OCI-LY7 (cell line): ENCODE measurements at regions not wholly inside any gene's neighbourhood (a gene's known extent, or its start where the extent isn't known, plus 50 kb on each side); places are given as distances from the start of the nearest gene placed in this dataset.
"Not testable (repeated sequence)": the region's sequence is repeated elsewhere in the genome, so short reads cannot be mapped to it uniquely, and the experiment has no call there.

Source experiments
- BruUV-seq: library from RNA; stranded (reverse); fragments of 400-500 nt; replicated peaks from 2 replicates; lab custom pipeline; 2021; lab: Mats Ljungman, UMichigan
- CTCF ChIA-PET: fragments of 300-600 bp; sonication (Branson Sonifier 250); formaldehyde crosslinking; loops from one replicate; lab custom pipeline; 2022; ENCODE audit warnings: antibody characterized with exemption; ENCODE audit not compliant: unreplicated experiment; lab: Charles Lee
- POLR2A ChIA-PET: fragments of 300-600 bp; sonication (Branson Sonifier 250); formaldehyde crosslinking; loops from one replicate; lab custom pipeline; 2022; ENCODE audit warnings: antibody characterized with exemption; lab: Charles Lee
- DNase-seq: peaks from one replicate; pipeline ENCODE4 v3.0.0-alpha.2; 2015; ENCODE audit warnings: low spot score
- H2AFZ ChIP-seq: fragments of 200-600 bp; sonication (generic), shearing (Covaris generic); 2 replicates; pipeline ENCODE4 v1.6.1; 2014; ENCODE audit warnings: mild to moderate bottlenecking, antibody characterized with exemption, low read length, moderate library complexity
- H3K27ac ChIP-seq: fragments of 200-600 bp; sonication (generic); 2 replicates; pipeline ENCODE4 v1.5.1; 2014; ENCODE audit warnings: mixed run types, low read depth, mild to moderate bottlenecking, moderate library complexity, low read length, inconsistent platforms; ENCODE audit not compliant: poor library complexity, severe bottlenecking
- H3K36me3 ChIP-seq: fragments of 200-600 bp; sonication (generic); 2 replicates; pipeline ENCODE4 v1.6.1; 2014; ENCODE audit warnings: mild to moderate bottlenecking, antibody characterized with exemption, low read length, moderate library complexity, mixed read lengths; ENCODE audit not compliant: insufficient read depth
- H3K4me1 ChIP-seq: fragments of 200-600 bp; sonication (generic); 2 replicates; pipeline ENCODE4 v1.5.1; 2014; ENCODE audit warnings: mild to moderate bottlenecking, low read length; ENCODE audit not compliant: insufficient read depth, poor library complexity, severe bottlenecking
- H3K4me2 ChIP-seq: fragments of 200-600 bp; sonication (generic); 2 replicates; pipeline ENCODE4 v1.6.1; 2014; ENCODE audit warnings: mild to moderate bottlenecking, low read length
- H3K4me3 ChIP-seq: fragments of 200-600 bp; sonication (generic); 2 replicates; pipeline ENCODE4 v1.5.1; 2014; ENCODE audit warnings: mild to moderate bottlenecking, low read depth, low read length; ENCODE audit not compliant: poor library complexity, severe bottlenecking
- H3K79me2 ChIP-seq: fragments of 200-600 bp; sonication (generic); 2 replicates; pipeline ENCODE4 v1.6.1; 2016; ENCODE audit warnings: low read depth, mild to moderate bottlenecking, low read length, moderate library complexity, mixed read lengths; ENCODE audit not compliant: insufficient read depth
- H3K9me2 ChIP-seq: fragments of 200-600 bp; sonication (generic); 2 replicates; pipeline ENCODE4 v1.6.1; 2016; ENCODE audit warnings: mild to moderate bottlenecking, low read length, mixed read lengths; ENCODE audit not compliant: insufficient read depth
- H3K9me3 ChIP-seq: fragments of 200-600 bp; sonication (generic); 2 replicates; pipeline ENCODE4 v1.6.1; 2014; ENCODE audit warnings: mild to moderate bottlenecking, mixed run types, low read length, mixed read lengths
- H4K20me1 ChIP-seq: fragments of 200-600 bp; sonication (generic); 2 replicates; pipeline ENCODE4 v1.6.1; 2014; ENCODE audit warnings: mild to moderate bottlenecking, antibody characterized with exemption, low read length, moderate library complexity, mixed read lengths; ENCODE audit not compliant: insufficient read depth
- CTCF ChIP-seq: fragments of 200-600 bp; sonication (generic); conservative IDR thresholded peaks from 2 replicates; pipeline ENCODE4 v1.5.1; 2014; ENCODE audit warnings: mild to moderate bottlenecking, antibody characterized with exemption, low read length, moderate library complexity, mixed read lengths
- EZH2phosphoT487 ChIP-seq: fragments of 200-600 bp; sonication (generic); IDR thresholded peaks from 2 replicates; pipeline ENCODE4 v1.6.1; 2018; ENCODE audit warnings: low read depth, borderline replicate concordance, mild to moderate bottlenecking, mixed run types, antibody characterized with exemption, low read length, moderate library complexity, mixed read lengths
- intact Hi-C: fragments of 100-400 bp; cut with micrococcal nuclease; formaldehyde crosslinking; loops from one replicate; pipeline ENCODE4 v1.10.0; 2022; ENCODE audit not compliant: unreplicated experiment

GRCh38 chr3:177352424-177352823, 155.1 kb upstream of the TBL1XR1 start:
- Histone ChIP-seq H3K4me2 (peak overlapping the region; percentile 80), H2AFZ (peak overlapping the region; percentile 66), H3K79me2 (no peaks in the 10 kb centered on the region), H3K36me3 (no peaks in the 10 kb centered on the region), H3K4me3 (peak overlapping the region; percentile 44), H4K20me1 (no peaks in the 10 kb centered on the region), H3K9me2 (no peaks in the 10 kb centered on the region), H3K9me3 (no peaks in the 10 kb centered on the region), H3K27ac (peak overlapping the region; percentile 82), H3K4me1 (peaks cover 81% of the 10 kb centered on the region)
- intact Hi-C loops, result no loop called here
- POLR2A ChIA-PET, result interaction anchor here (0.5 to 2.3 kb wide), 12 partner anchors 12 to 294 kb away, joined by 3 to 10 read pairs (median 4); no protein-coding TSS in a partner anchor
- TF ChIP-seq CTCF (no peak), EZH2phosphoT487 (no peak)
- no peak for DNase-seq
- CTCF ChIA-PET, result no interaction called here
- BruUV-seq, result TSS peak; percentile 94

DNA sequence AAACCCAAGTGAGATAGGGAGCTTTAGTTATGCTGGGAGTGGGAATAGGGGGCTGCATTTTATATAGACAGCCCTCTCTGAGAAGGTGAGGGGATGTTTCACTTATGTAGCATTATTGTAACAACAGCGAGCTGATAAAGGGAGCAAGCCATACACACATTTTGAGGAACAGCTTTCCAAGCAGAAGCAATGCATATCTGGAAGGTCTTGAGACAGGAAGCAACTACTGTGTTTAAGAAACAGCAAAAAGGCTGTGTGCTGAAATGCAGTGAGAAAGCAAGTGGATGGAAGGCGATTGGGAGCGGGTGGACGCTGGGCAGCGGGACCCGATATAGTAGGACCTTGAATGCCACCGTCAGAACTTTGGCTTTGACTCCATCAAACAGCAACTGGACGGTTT, 155.9 kb upstream of the TBL1XR1 start:
- no peaks in the 10 kb centered on the region for H4K20me1 ChIP-seq
- no peaks in the 10 kb centered on the region for H3K36me3 ChIP-seq
- ChIA-PET CTCF (no interaction called here), POLR2A (interaction anchor here (0.6 to 2.3 kb wide), 9 partner anchors 12 to 295 kb away, joined by 3 to 10 read pairs (median 4); no protein-coding TSS in a partner anchor)
- H2AFZ ChIP-seq, result no peak overlapping the region
- no peaks in the 10 kb centered on the region for H3K9me2 ChIP-seq
- H3K4me3 ChIP-seq, result no peak overlapping the region
- no peaks in the 10 kb centered on the region for H3K79me2 ChIP-seq
- DNase-seq, result no peak
- H3K4me2 ChIP-seq, result peak overlapping the region; percentile 80; the same call in 1 of the 2 replicates
- peaks cover 81% of the 10 kb centered on the region for H3K4me1 ChIP-seq
- H3K27ac ChIP-seq, result no peak overlapping the region
- intact Hi-C loops, result no loop called here
- TF ChIP-seq CTCF (no peak), EZH2phosphoT487 (no peak)
- no peaks in the 10 kb centered on the region for H3K9me3 ChIP-seq
- no TSS peak for BruUV-seq

GRCh38 chr3:177353879-177354278, 156.6 kb upstream of the TBL1XR1 start:
- H3K9me2 ChIP-seq, DNase-seq, CTCF ChIA-PET, H2AFZ ChIP-seq, H3K27ac ChIP-seq, H3K4me3 ChIP-seq, H3K79me2 ChIP-seq, H4K20me1 ChIP-seq, H3K9me3 ChIP-seq, BruUV-seq, H3K4me2 ChIP-seq, H3K36me3 ChIP-seq, intact Hi-C loops: not testable (repeated sequence)
- POLR2A ChIA-PET, result interaction anchor here (1.6 kb wide), 1 partner anchor 296 kb away, joined by 8 read pairs; no protein-coding TSS in a partner anchor
- H3K4me1 ChIP-seq, result peaks cover 81% of the 10 kb centered on the region
